ENCODE measurements at regions not wholly inside any gene's neighbourhood (a gene's known extent, or its start where the extent isn't known, plus 50 kb on each side); places are given as distances from the start of the nearest gene placed in this dataset.
A peak's percentile ranks its signal among the peaks of the same experiment; 100 is the strongest.
"Not testable (repeated sequence)": the region's sequence is repeated elsewhere in the genome, so short reads cannot be mapped to it uniquely, and the experiment has no call there.

DNA sequence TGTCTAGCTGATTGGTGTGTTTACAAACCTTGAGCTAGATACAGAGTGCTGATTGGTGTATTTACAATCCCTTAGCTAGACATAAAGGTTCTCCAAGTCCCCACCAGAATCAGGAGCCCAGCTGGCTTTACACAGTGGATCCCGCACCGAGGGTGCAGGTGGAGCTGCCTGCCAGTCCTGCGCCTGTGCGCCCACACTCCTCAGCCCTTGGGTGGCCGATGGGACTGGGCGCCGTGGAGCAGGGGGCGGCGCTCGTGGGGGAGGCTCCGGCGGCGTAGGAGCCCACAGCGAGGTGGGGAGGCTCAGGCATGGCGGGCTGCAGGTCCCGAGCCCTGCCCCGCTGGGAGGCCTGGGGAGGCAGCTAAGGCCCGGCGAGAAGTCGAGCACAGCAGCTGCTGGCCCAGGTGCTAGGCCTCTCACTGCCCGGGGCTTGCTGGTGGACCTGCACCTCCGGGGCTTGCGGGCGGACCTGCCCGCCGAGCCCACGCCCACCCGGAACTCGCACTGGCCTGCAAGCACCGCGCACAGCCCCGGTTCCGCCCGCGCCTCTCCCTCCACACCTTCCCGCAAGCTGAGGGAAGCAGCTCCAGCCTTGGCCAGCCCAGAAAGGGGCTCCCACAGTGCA, 51.0 kb upstream of the CDYL start:
- not testable (repeated sequence) for DNase-seq

DNA sequence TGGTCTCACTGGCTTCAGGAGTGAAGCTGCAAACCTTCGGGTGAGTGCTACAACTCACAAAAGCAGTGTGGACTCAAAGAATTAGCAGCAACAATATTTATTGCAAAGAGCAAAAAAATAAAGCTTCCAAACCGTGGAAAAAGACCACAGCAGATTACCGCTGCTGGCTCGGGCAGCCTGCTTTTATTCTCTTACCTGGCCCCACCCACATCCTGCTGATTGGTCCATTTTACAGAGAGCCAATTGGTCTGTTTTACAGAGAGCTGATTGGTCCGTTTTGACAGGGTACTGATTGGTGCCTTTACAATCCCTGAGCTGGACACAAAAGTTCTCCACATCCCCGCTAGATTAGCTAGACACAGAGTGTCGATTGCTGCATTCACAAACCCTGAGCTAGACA, 51.5 kb upstream of the CDYL start:
- not testable (repeated sequence) for DNase-seq

- DNase-seq = no peak
Measured at GRCh38 chr6:4723383-4723782, 52.8 kb upstream of the CDYL start.

GRCh38 chr6:4721368-4721767, 54.8 kb upstream of the CDYL start:
- not testable (repeated sequence) for DNase-seq

DNA sequence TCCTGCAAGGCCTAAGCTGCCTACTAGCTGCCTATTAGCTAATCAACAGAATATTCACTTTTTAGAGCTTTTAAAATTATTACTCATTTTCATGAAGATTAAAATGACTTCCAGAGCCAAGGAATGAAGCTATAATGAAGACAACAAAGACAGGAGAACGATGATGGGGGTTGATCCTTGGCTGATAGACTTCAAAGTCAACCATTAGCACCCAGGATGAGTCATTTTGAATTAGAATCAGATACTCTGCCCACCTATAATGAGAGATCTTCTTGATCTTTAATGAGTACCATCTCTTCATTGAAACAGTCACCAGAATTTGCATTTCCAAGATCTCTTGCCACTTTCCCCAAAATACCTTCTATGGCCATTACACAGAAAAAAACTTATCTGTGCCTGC, 56.7 kb upstream of the CDYL start:
- no peak for DNase-seq

- DNase-seq = no peak
Measured at GRCh38 chr6:4717856-4718255, 58.3 kb upstream of the CDYL start.

DNA sequence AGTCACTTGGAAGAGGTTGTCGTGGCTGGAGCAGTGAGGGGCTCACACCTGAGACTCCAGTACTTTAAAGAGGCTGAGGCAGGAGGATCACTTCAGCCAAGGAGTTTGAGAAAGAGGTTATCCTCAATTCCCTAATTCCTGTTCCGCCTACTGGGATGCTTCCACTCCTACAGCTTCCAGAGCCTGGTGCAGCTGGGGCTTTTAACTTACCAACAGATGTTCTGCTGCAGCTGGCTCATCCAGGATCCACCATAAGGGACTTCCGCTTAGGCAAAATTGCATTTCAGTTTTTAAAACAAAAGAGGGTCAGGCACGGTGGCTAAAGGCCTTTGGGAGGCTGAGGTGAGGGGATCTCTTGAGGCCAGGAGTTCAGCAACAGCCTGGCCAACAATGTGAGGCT, 59.1 kb upstream of the CDYL start:
- DNase-seq = no peak

DNA sequence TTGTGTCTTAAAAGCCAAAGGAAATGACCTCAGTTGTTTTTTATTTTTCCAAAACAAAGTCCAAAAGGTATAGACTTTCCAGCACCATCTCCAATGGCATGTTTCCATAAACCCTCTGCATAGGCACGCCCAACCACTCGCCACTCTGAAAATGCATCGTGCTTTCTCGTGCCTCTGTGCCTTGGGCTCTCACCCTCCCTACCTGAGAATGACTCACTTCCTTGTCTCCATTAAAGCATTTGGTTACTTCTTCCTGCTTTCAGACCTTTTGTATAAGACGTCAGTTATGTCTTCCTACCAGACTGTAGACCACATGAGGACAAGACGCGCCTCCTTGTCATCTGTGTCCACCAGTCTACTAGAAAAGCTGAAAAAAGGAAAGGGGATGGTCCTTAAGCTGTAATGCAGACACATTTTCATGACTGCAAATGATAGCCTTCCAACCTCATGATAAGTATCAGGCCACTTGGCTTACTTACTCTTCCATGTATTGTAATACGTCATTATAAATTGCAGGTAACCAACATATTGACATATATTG, 61.2 kb upstream of the CDYL start:
- DNase-seq = no peak

GRCh38 chr6:4712291-4712690, 63.9 kb upstream of the CDYL start:
- no peak for DNase-seq

GRCh38 chr6:4707011-4707410, 69.2 kb upstream of the CDYL start:
- no peak for DNase-seq

GRCh38 chr6:4705809-4706208, 70.4 kb upstream of the CDYL start:
- no peak for DNase-seq

- DNase-seq = no peak
Measured at GRCh38 chr6:4703382-4703781, 72.8 kb upstream of the CDYL start.

DNA sequence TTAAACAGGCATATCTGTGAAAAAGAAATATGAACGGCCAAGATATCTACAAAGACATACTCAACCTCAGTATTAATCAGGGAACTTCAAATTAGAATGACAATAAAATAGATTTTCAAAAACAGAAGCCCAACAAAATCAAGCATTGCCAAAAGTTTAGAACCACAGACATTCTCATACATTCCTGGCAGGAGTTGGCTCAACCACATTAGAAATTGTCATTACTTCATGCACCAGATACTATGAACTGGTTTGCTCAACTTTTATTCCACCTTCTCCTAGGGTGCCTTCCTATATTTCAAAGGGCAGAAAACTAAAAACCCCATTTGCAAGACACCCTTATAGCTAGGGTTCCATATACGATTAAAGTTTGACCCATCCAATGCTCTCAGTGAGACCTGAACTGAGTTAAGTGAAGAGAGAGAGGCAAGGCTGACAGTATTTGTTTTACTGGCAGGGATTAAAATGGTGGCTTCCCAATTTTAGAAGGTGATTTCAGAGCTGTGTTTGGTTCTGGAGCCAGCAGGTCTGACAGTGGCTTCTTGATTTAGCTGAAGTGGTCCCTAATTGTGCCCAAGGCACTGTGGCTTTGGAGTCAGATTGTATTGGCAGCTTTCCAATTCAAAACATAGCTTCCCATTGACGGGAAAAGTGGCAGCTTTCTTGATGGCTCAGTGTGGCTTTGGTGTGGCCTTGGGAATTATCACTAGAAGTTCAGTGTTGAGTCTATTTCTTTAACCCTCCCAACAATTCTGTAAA, 77.1 kb upstream of the CDYL start:
- DNase-seq = peak; percentile 5

GRCh38 chr6:4693173-4693970, 82.8 kb upstream of the CDYL start:
- DNase-seq = no peak

DNA sequence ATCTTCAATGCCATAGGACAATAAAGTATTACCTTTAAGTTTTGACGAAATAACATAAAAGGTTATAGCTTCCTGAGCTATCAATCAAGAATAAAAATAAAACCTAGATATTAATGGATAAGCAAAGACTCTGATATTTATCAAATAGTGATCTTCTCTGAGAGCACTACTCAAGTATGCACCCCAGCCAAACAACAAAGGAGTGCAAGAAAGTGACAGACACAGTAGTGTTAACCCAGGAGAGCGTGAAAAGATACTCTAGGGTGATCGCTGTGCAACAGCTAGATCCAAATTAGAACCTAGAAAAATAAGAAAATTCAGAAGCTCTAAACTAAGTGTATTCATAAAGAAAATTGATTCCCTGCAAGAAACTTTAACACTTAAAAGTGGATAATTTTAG, 83.5 kb upstream of the CDYL start:
- no peak for DNase-seq

DNA sequence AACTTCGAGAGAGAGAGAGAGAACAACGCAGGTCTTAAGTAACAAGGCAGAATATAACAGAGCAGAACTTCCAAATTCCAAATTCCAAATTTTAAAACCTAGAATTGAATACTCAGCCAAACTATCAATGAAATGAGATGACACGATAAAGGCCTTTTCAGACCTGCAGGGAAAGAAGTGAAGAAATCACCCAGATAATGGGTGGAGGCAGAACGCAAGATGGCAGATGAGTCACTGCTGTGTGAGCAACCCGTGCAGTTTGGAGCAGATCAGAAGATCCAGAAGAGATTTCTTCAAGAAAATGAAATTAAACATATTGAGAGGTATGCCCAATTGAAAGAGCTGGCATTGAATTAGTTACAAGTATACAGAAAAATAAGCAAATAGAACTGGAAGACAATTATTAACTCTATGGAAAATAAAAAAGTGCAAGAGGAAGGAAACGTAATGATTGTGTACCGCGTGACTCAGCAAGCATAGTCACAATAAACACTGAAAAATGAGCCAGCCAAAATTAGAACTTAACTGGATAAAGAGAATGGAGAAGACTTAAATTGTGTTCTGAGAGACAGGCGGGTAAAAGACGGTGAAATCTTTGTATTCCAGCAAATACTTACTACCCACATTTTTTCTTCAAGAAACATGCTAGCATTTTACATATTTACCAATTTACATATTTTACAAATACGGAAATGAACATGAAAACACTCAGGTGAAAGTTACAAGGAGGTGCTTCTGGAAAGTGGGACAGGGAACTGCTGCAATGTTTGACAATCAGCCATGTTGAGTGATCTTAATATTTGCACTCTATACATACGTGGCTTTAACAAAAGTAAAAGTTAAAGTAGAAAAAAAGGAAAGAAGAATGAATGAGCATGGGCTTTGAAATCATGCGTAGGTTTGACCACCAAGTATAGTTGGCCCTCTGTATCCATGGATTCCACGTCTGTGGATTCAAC, 87.9 kb upstream of the CDYL start:
- peak; percentile 3 for DNase-seq

DNA sequence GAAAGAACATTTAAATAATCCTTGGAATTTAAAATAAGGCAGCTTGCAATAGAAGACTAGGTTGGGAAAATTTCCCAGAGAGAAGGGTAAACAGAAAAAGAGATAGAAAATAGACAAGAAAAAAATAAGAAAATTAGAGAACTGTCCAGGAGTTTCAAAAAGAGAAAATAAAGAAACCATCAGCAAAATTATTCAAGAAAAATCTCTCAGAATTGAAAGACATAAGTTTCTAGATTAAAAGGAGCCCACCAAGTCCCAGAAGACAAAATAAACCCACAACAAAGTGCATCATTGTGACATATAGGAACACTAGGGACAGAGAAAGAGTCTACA, 88.6 kb upstream of the CDYL start:
- no peak for DNase-seq

DNA sequence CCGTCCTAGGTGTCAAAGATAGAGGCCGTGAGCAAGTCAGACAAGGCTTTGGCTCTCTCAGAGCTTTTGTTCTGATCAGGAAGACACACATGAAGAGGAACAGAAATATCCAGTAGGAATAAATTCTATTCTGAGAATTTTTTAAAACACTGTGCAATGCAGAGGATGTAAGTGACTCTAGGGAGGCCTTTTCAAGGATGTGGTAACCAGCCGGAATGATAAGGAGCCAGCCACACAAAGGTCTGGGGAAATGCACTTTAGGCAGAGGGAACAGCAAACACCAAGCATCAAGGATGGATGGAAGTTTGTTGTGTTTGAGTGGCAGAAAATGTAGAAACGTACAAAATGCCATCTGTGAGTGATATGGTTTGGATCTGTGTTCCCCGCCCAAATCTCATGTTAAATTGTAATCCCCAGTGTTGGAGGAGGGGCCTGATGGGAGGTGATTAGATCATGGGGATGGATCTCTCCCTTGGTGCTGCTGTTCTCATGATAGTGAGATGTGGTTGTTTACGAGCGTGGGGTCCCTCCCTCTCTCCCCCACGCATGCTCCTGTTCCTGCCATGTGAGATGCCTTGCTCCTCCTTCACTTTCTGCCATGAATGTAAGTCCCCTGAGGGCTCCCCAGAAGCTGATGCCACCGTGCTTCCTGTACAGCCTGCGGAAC, 93.6 kb upstream of the CDYL start:
- no peak for DNase-seq

- DNase-seq = no peak
Measured at GRCh38 chr6:4678506-4679300, 97.5 kb upstream of the CDYL start.

DNA sequence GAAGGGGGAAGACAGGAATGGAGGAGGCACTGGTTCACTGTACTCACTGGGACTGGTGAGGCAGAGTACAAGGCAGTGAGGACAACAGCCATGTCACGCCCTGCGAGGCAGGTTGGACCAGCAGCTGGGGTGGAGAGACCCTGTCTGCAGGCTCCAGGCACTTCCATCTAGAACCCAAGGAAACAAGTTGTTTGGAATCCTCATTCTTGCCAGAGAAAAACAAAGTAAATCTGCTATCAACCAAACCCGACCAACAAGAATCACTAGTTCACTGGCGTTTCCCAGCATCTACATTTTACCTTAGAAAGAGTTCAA, 98.5 kb upstream of the CDYL start:
- DNase-seq = no peak

- no peak for DNase-seq
Measured at GRCh38 chr6:4677011-4677750, 99.0 kb upstream of the CDYL start.
